ENCODE measurements at regions not wholly inside any gene's neighbourhood (a gene's known extent, or its start where the extent isn't known, plus 50 kb on each side); places are given as distances from the start of the nearest gene placed in this dataset.

DNA sequence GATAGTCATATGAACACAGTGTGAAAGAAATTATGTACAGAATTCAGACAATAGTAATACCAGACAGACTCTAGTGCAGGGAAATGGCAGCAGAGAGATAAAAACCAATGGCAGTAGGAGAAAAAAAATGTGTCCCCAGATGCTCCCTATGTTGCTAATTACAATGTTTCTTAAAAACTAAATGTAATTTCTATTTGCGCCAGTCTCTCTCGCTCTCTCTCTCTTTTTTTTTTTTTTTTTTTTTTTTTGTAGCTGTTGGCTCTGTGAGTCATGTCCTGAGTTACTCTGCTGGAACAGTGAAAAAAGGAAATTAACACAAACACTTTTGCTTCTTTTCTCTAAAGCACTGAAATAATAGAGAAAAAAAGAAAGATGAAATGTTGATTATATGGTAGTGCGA lies 871.9 kb downstream of the GBE1 start:
- TF ChIP-seq, protein P1, sequence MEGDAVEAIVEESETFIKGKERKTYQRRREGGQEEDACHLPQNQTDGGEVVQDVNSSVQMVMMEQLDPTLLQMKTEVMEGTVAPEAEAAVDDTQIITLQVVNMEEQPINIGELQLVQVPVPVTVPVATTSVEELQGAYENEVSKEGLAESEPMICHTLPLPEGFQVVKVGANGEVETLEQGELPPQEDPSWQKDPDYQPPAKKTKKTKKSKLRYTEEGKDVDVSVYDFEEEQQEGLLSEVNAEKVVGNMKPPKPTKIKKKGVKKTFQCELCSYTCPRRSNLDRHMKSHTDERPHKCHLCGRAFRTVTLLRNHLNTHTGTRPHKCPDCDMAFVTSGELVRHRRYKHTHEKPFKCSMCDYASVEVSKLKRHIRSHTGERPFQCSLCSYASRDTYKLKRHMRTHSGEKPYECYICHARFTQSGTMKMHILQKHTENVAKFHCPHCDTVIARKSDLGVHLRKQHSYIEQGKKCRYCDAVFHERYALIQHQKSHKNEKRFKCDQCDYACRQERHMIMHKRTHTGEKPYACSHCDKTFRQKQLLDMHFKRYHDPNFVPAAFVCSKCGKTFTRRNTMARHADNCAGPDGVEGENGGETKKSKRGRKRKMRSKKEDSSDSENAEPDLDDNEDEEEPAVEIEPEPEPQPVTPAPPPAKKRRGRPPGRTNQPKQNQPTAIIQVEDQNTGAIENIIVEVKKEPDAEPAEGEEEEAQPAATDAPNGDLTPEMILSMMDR (IDR thresholded peaks at IDR 0.05) = no peak
- no peak for TF ChIP-seq POLR2A (IDR thresholded peaks at IDR 0.05)

Measured in heart left ventricle (tissue), 13 donors.